ENCODE measurements at regions not wholly inside any gene's neighbourhood (a gene's known extent, or its start where the extent isn't known, plus 50 kb on each side); places are given as distances from the start of the nearest gene placed in this dataset.

GRCh38 chr16:55107851-55108250 is 177.2 kb downstream of the IRX5 start:
- Histone ChIP-seq H3K27me3 (replicated peaks; ENCODE audit: insufficient read depth) (no peaks in the 10 kb centered on the region), H3K27ac (no peak overlapping the region), H3K4me3 (no peak overlapping the region), H3K36me3 (no peaks in the 10 kb centered on the region), H3K4me1 (ENCODE audit: control insufficient read depth in 1 of 2, low read depth in 2 of 2) (no peaks in the 10 kb centered on the region), H3K9me3 (no peaks in the 10 kb centered on the region)
- no peak for TF ChIP-seq CTCF (IDR thresholded peaks at IDR 0.05)
- no peak for ATAC-seq (ENCODE audit: insufficient number of reproducible peaks, low FRiP score, low read depth)
- no peak for DNase-seq (ENCODE audit: low spot score)

GRCh38 chr16:55113210-55113609 is 182.5 kb downstream of the IRX5 start:
- Histone ChIP-seq H3K36me3 (no peaks in the 10 kb centered on the region), H3K9me3 (no peaks in the 10 kb centered on the region), H3K4me1 (ENCODE audit: control insufficient read depth in 1 of 2, low read depth in 2 of 2) (no peaks in the 10 kb centered on the region), H3K4me3 (no peak overlapping the region), H3K27ac (no peak overlapping the region), H3K27me3 (replicated peaks; ENCODE audit: insufficient read depth) (no peaks in the 10 kb centered on the region)
- DNase-seq (ENCODE audit: low spot score), result no peak
- TF ChIP-seq CTCF (IDR thresholded peaks at IDR 0.05), result no peak
- no peak for ATAC-seq (ENCODE audit: insufficient number of reproducible peaks, low FRiP score, low read depth)

- DNase-seq (ENCODE audit: low spot score), result no peak
- no peak for TF ChIP-seq CTCF (IDR thresholded peaks at IDR 0.05)
- H3K4me3 ChIP-seq, result no peak overlapping the region
- H3K27ac ChIP-seq, result no peak overlapping the region
- no peaks in the 10 kb centered on the region for H3K36me3 ChIP-seq
- H3K9me3 ChIP-seq, result no peaks in the 10 kb centered on the region
- H3K27me3 ChIP-seq (replicated peaks; ENCODE audit: insufficient read depth), result no peaks in the 10 kb centered on the region
- no peaks in the 10 kb centered on the region for H3K4me1 ChIP-seq (ENCODE audit: control insufficient read depth in 1 of 2, low read depth in 2 of 2)
- no peak for ATAC-seq (ENCODE audit: insufficient number of reproducible peaks, low FRiP score, low read depth)
These were observed 184.8 kb downstream of the IRX5 start for GRCh38 chr16:55115506-55115905.

- TF ChIP-seq CTCF (IDR thresholded peaks at IDR 0.05), result no peak
- Histone ChIP-seq H3K9me3 (no peaks in the 10 kb centered on the region), H3K27me3 (replicated peaks; ENCODE audit: insufficient read depth) (no peaks in the 10 kb centered on the region), H3K4me1 (ENCODE audit: control insufficient read depth in 1 of 2, low read depth in 2 of 2) (no peaks in the 10 kb centered on the region), H3K36me3 (no peaks in the 10 kb centered on the region), H3K4me3 (no peak overlapping the region), H3K27ac (no peak overlapping the region)
- DNase-seq (ENCODE audit: low spot score), result no peak
- ATAC-seq (ENCODE audit: insufficient number of reproducible peaks, low FRiP score, low read depth), result no peak
These were observed 185.7 kb downstream of the IRX5 start for GRCh38 chr16:55116165-55116920.

DNA sequence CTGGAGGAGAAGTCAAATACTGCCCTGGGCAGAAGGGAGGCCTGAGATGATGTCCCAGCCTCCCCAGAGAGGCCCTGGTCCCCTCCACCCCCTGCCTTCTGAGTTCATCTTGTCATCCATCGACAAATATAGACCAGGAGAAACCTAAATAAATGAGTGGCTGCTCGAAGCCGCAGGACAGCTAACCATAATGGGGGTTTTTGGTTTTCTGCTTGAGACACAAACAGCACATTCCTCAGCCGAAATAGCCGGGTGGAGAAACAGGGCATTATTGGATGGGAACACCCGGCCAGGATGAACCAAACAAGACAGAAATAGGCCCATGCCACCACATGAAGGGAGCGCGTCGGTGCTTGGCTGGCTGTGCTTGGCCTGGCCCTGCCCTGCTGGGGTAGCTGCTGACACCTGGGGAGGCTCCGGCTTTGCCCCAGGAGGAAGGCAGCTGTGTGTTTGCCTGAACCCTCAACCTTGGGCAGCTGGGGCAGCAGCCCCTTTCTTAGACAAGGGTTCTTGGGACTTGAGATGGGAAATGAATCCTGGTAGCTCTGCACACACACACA is 188.1 kb downstream of the IRX5 start:
- Histone ChIP-seq H3K27ac (no peak overlapping the region), H3K4me1 (ENCODE audit: control insufficient read depth in 1 of 2, low read depth in 2 of 2) (no peaks in the 10 kb centered on the region), H3K4me3 (no peak overlapping the region), H3K36me3 (no peaks in the 10 kb centered on the region), H3K27me3 (replicated peaks; ENCODE audit: insufficient read depth) (no peaks in the 10 kb centered on the region), H3K9me3 (no peaks in the 10 kb centered on the region)
- DNase-seq (ENCODE audit: low spot score), result no peak
- ATAC-seq (ENCODE audit: insufficient number of reproducible peaks, low FRiP score, low read depth), result no peak
- TF ChIP-seq CTCF (IDR thresholded peaks at IDR 0.05), result no peak

All from thoracic aorta (tissue), 2 donors.